Panc1 (cell line): ENCODE measurements at regions not wholly inside any gene's neighbourhood (a gene's known extent, or its start where the extent isn't known, plus 50 kb on each side); places are given as distances from the start of the nearest gene placed in this dataset.
"Not testable (repeated sequence)": the region's sequence is repeated elsewhere in the genome, so short reads cannot be mapped to it uniquely, and the experiment has no call there.

ENCODE experiments used
- ATAC-seq: fragments of 200-7000 bp; cut with Tn5 transposase; 2 replicates; pipeline ENCODE4 v1.9.1; 2020; ENCODE audit warnings: mild to moderate bottlenecking, moderate library complexity
- BruUV-seq: library from RNA; stranded (reverse); fragments of 400-500 nt; replicated peaks from 2 replicates; lab custom pipeline; 2021; lab: Mats Ljungman, UMichigan
- CTCF ChIA-PET: fragments of 300-600 bp; sonication (Branson Sonifier 250); formaldehyde crosslinking; loops from one replicate; lab custom pipeline; 2022; ENCODE audit warnings: antibody characterized with exemption; lab: Charles Lee
- POLR2A ChIA-PET: fragments of 300-600 bp; sonication (Branson Sonifier 250); formaldehyde crosslinking; loops from one replicate; lab custom pipeline; 2022; ENCODE audit warnings: antibody characterized with exemption; lab: Charles Lee
- DNase-seq: peaks from one replicate; pipeline ENCODE4 v3.0.0-alpha.2; 2010; ENCODE audit warnings: low read depth, low spot score
- H3K27ac ChIP-seq: 2 replicates; pipeline ENCODE4 v1.5.1; 2011; ENCODE audit warnings: mild to moderate bottlenecking, low read length, inconsistent platforms
- H3K27me3 ChIP-seq: fragments of 200-500 bp; sonication (Bioruptor generic); 2 replicates; pipeline ENCODE4 v1.6.0; 2014; ENCODE audit warnings: low read length, inconsistent platforms; ENCODE audit not compliant: control insufficient read depth, insufficient read depth
- H3K36me3 ChIP-seq: fragments of 200-500 bp; sonication (Bioruptor generic); 2 replicates; pipeline ENCODE4 v1.5.1; 2014; ENCODE audit warnings: inconsistent platforms, mild to moderate bottlenecking, low read length, moderate library complexity; ENCODE audit not compliant: control insufficient read depth, insufficient read depth
- H3K4me1 ChIP-seq: 2 replicates; pipeline ENCODE4 v1.5.1; 2011; ENCODE audit warnings: inconsistent platforms, mild to moderate bottlenecking, low read length, moderate library complexity; ENCODE audit not compliant: control insufficient read depth, insufficient read depth
- H3K4me3 ChIP-seq, 2 experiments: 2 replicates each; pipeline ENCODE4 v1.5.1; 2011 to 2012; ENCODE audit warnings: low read depth in 2 of 2, low read length in 2 of 2, mild to moderate bottlenecking in 2 of 2, inconsistent platforms in 1 of 2, moderate library complexity in 1 of 2
- H3K9me3 ChIP-seq: fragments of 200-500 bp; sonication (Bioruptor generic); 2 replicates; pipeline ENCODE4 v1.5.1; 2014; ENCODE audit warnings: low read depth, mild to moderate bottlenecking, inconsistent platforms, low read length, moderate library complexity; ENCODE audit not compliant: control insufficient read depth, insufficient read depth
- CTCF ChIP-seq: fragments of 450-650 bp; IDR thresholded peaks from 2 replicates; pipeline ENCODE4 v1.5.1; 2017; ENCODE audit warnings: mild to moderate bottlenecking
- POLR2AphosphoS5 ChIP-seq: IDR thresholded peaks from 2 replicates; pipeline ENCODE4 v1.6.1; 2012; ENCODE audit warnings: mild to moderate bottlenecking, low read depth, low read length, moderate library complexity
- REST ChIP-seq, 2 experiments: IDR thresholded peaks; 2 replicates each; pipeline ENCODE4 v1.6.1; 2011 to 2012; ENCODE audit warnings: low read depth in 2 of 2, control low read depth in 1 of 2, low read length in 1 of 2, mild to moderate bottlenecking in 1 of 2, moderate library complexity in 1 of 2; ENCODE audit not compliant: insufficient read depth in 1 of 2
- SIN3A ChIP-seq: IDR thresholded peaks from 2 replicates; pipeline ENCODE4 v1.6.1; 2012; ENCODE audit warnings: low read depth, mild to moderate bottlenecking, low read length, moderate library complexity, borderline replicate concordance; ENCODE audit not compliant: insufficient read depth
- TCF7L2 ChIP-seq: IDR thresholded peaks from 2 replicates; pipeline ENCODE4 v1.6.1; 2011; ENCODE audit warnings: mild to moderate bottlenecking, low read depth, low read length, inconsistent platforms
- in situ Hi-C: cut with HindIII; loops from 2 replicates; pipeline ENCODE4 v1.10.0; 2016; ENCODE audit warnings: low sequenced_read_pairs, low pct_unique_long_range_greater_than_20kb
- intact Hi-C: fragments of 100-400 bp; cut with micrococcal nuclease; formaldehyde crosslinking; loops from one replicate; pipeline ENCODE4 v1.10.0; 2022; ENCODE audit not compliant: unreplicated experiment

DNA sequence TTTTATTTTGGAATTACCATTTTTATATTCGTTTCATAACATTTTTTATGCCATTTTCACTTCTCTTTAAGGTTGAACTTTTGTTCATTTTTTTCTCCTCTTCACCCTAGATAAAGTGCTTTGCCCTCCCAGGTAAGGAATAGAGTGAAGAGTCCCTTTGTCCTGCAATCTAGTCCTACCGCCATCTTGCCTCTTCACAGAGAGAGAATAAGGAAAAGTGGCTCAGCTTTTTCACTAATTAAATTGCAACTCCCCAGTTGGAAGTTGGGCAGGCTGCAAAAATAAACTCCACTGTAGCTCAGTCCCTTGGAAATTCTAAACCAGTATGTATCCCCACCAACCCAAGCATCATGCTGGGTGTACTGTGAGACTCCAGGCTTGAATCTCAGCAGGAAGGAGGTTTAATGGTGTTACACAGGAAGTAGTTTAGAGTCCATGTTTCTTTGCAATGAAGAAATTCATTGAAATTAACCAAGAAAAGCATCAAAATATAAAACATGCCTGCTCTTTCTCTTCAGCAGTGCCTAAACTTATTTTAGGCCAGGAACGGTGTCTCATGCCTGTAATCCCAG is 60.3 kb upstream of the PCSK1 start:
- intact Hi-C loops, result no loop called here
- no peak overlapping the region for H3K4me3 ChIP-seq
- no peaks in the 10 kb centered on the region for H3K4me1 ChIP-seq
- no peaks in the 10 kb centered on the region for H3K9me3 ChIP-seq
- DNase-seq (no peak), ATAC-seq (no peak)
- H3K27me3 ChIP-seq, result no peaks in the 10 kb centered on the region
- TF ChIP-seq CTCF, result no peak
- no peak for TF ChIP-seq SIN3A
- no peak for TF ChIP-seq POLR2AphosphoS5
- no peak for TF ChIP-seq TCF7L2
- no peak for TF ChIP-seq REST (IDR thresholded peaks at IDR 0.05; ENCODE audit: insufficient read depth in 1 of 2, low read depth in 2 of 2, low read length in 1 of 2)
- H3K36me3 ChIP-seq, result no peaks in the 10 kb centered on the region
- in situ Hi-C loops, result no loop called here
- POLR2A ChIA-PET, result no interaction called here
- H3K27ac ChIP-seq, result no peak overlapping the region
- no TSS peak for BruUV-seq
- CTCF ChIA-PET, result no interaction called here

DNA sequence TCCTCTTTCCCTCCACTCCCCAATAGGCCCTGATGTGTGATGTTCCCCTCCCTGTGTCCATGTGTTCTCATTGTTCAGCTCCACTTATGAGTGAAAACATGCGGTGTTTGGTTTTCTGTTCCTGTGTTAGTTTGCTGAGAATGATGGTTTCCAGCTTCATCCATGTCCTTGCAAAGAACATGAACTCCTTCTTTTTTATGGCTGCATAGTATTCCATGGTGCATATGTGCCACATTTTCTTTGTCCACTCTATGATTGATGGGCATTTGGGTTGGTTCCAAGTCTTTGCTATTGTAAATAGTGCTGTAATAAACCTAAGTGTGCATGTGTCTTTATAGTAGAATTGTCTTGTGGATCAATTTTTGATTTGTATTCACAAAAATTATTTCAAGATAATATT is 62.4 kb upstream of the PCSK1 start:
- in situ Hi-C loops, CTCF ChIA-PET, H3K4me1 ChIP-seq, DNase-seq, BruUV-seq, H3K27me3 ChIP-seq, H3K27ac ChIP-seq, H3K36me3 ChIP-seq, intact Hi-C loops, ATAC-seq, H3K4me3 ChIP-seq, POLR2A ChIA-PET, H3K9me3 ChIP-seq: not testable (repeated sequence)

DNA sequence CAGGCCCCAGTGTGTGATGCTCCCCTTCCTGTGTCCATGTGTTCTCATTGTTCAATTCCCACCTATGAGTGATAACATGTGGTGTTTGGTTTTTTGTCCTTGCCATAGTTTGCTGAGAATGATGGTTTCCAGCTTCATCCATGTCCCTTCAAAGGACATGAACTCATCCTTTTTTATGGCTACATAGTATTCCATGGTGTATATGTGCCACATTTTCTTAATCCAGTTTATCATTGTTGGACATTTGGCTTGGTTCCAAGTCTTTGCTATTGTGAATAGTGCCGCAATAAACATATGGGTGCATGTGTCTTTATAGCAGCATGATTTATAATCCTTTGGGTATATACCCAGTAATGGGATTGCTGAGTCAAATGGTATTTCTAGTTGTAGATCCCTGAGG is 64.0 kb upstream of the PCSK1 start:
- POLR2A ChIA-PET, H3K36me3 ChIP-seq, H3K27me3 ChIP-seq, H3K27ac ChIP-seq, BruUV-seq, in situ Hi-C loops, H3K9me3 ChIP-seq, intact Hi-C loops, CTCF ChIA-PET, ATAC-seq, H3K4me3 ChIP-seq, H3K4me1 ChIP-seq, DNase-seq: not testable (repeated sequence)
